ENCODE measurements at regions not wholly inside any gene's neighbourhood (a gene's known extent, or its start where the extent isn't known, plus 50 kb on each side); places are given as distances from the start of the nearest gene placed in this dataset.
A peak's percentile ranks its signal among the peaks of the same experiment; 100 is the strongest.

- no peak for DNase-seq (ENCODE audit: low read depth in 2 of 2)
Observed at GRCh38 chr9:129241725-129242124, 63.7 kb upstream of the IER5L start.

GRCh38 chr9:129240581-129241211, 62.6 kb upstream of the IER5L start:
- DNase-seq (ENCODE audit: low read depth in 2 of 2), result no peak

- no peak for DNase-seq (ENCODE audit: low read depth in 2 of 2)
Observed at GRCh38 chr9:129239946-129240490, 62.0 kb upstream of the IER5L start.

- DNase-seq (ENCODE audit: low read depth in 2 of 2), result no peak
Observed at GRCh38 chr9:129237803-129238202, 59.7 kb upstream of the IER5L start.

- peak in 1 of 2 donors; percentile 44 for DNase-seq (ENCODE audit: low read depth in 2 of 2)
Observed at GRCh38 chr9:129237164-129237611, 59.1 kb upstream of the IER5L start.

- no peak for DNase-seq (ENCODE audit: low read depth in 2 of 2)
Observed at GRCh38 chr9:129236441-129237145, 58.5 kb upstream of the IER5L start.

GRCh38 chr9:129235931-129236331, 57.9 kb upstream of the IER5L start:
- DNase-seq (ENCODE audit: low read depth in 2 of 2), result no peak

- DNase-seq (ENCODE audit: low read depth in 2 of 2), result no peak
Observed at GRCh38 chr9:129235041-129235930, 57.2 kb upstream of the IER5L start.

GRCh38 chr9:129234491-129234890, 56.4 kb upstream of the IER5L start:
- no peak for DNase-seq (ENCODE audit: low read depth in 2 of 2)

GRCh38 chr9:129232839-129233591, 55.0 kb upstream of the IER5L start:
- no peak for DNase-seq (ENCODE audit: low read depth in 2 of 2)

- DNase-seq (ENCODE audit: low read depth in 2 of 2), result no peak
Observed at GRCh38 chr9:129231759-129232158, 53.7 kb upstream of the IER5L start.

- DNase-seq (ENCODE audit: low read depth in 2 of 2), result no peak
Observed at GRCh38 chr9:129231022-129231739, 53.1 kb upstream of the IER5L start.

- DNase-seq (ENCODE audit: low read depth in 2 of 2), result no peak
Observed at GRCh38 chr9:129230302-129230701, 52.2 kb upstream of the IER5L start.
